ENCODE measurements at regions not wholly inside any gene's neighbourhood (a gene's known extent, or its start where the extent isn't known, plus 50 kb on each side); places are given as distances from the start of the nearest gene placed in this dataset.

DNA sequence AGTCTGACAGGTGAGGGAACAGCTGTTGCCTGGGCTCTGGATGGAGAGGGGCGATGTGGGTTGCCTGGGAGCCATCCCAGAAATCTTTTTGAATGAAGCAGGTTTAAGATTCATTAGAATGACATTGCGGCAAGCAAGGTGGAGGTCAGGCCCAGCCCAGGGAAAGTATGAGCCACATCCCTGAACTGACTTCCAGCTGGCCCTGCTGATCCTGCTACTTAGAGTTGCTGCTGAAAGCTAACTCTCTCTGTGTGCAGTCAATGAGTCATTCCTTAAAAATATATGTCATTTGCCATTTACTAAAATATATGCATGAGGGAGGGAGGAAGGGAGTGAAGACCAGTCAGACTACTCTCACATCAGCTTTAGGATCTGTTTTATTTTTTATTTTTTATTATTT, 54.3 kb upstream of the RAB3GAP2 start:
- intact Hi-C loops (cut with micrococcal nuclease; ENCODE audit: unreplicated experiment), result no loop called here
- no peak for ATAC-seq
- no TSS peak for BruUV-seq (replicated peaks)
- in situ Hi-C loops (cut with HindIII; ENCODE audit: extremely low pct_ligation_motif_present, low pct_unique_long_range_greater_than_20kb), result no loop called here
- Histone ChIP-seq H2AFZ (ENCODE audit: low read length) (no peak overlapping the region), H3K9me3 (ENCODE audit: low read length) (no peaks in the 10 kb centered on the region), H3K4me1 (ENCODE audit: insufficient read depth, low read length) (no peaks in the 10 kb centered on the region), H4K20me1 (ENCODE audit: insufficient read depth, low read length) (no peaks in the 10 kb centered on the region), H3K4me3 (replicated peaks in 1 of 3; ENCODE audit: insufficient read depth in 1 of 3, low read depth in 2 of 3, low read length in 3 of 3) (no peak overlapping the region), H3K9ac (ENCODE audit: insufficient read depth, low read depth, low read length) (no peak overlapping the region), H3K79me2 (ENCODE audit: insufficient read depth, low read length) (no peaks in the 10 kb centered on the region), H3K27me3 (ENCODE audit: control insufficient read depth in 1 of 2, insufficient read depth in 2 of 2, low read length in 2 of 2) (peaks cover 0 to 3% of the 10 kb centered on the region in 2 experiments; a peak in 2 of 5 replicates), H3K27ac (ENCODE audit: extremely low read length, insufficient read depth, low read length) (no peak overlapping the region), H3K4me2 (ENCODE audit: low read depth, low read length) (no peak overlapping the region), H3K36me3 (replicated peaks in 1 of 2; ENCODE audit: control insufficient read depth in 1 of 2, insufficient read depth in 2 of 2, low read length in 2 of 2) (no peaks in the 10 kb centered on the region)
- POLR2A ChIA-PET, result no interaction called here
- WGBS (ENCODE audit: low lambda C conversion rate), result 17% methylated on average over 2 of the region's 2 CpGs
- CTCF ChIA-PET (ENCODE audit: low intra/inter-chr PET ratio, low total read pairs), result no interaction called here
- DNase-seq (ENCODE audit: low spot score), result no peak
- TF ChIP-seq ZNF362 (CRISPR knock-in tag; IDR thresholded peaks at IDR 0.05; ENCODE audit: borderline replicate concordance) (no peak), FOXA3 (CRISPR knock-in tag; IDR thresholded peaks at IDR 0.05) (no peak), ATF7-NPFF (CRISPR knock-in tag; IDR thresholded peaks at IDR 0.05; ENCODE audit: low read depth) (no peak), NCOA2 (CRISPR knock-in tag; IDR thresholded peaks at IDR 0.05) (no peak), POGZ (CRISPR knock-in tag; IDR thresholded peaks at IDR 0.05) (no peak), SPEN (CRISPR knock-in tag; IDR thresholded peaks at IDR 0.05; ENCODE audit: low read depth) (no peak), ZFP41 (CRISPR knock-in tag; IDR thresholded peaks at IDR 0.05; ENCODE audit: borderline replicate concordance) (no peak), ESRRA (CRISPR knock-in tag; IDR thresholded peaks at IDR 0.05; ENCODE audit: low read depth) (no peak), PPARG (CRISPR knock-in tag; conservative IDR thresholded peaks at IDR 0.05) (no peak), NR2F2 (IDR thresholded peaks at IDR 0.05; ENCODE audit: borderline replicate concordance, low read depth) (no peak), ZNF235 (CRISPR knock-in tag; IDR thresholded peaks at IDR 0.05; ENCODE audit: borderline replicate concordance) (no peak), ZMYM2 (CRISPR knock-in tag; IDR thresholded peaks at IDR 0.05) (no peak), KLF13 (CRISPR knock-in tag; IDR thresholded peaks at IDR 0.05) (no peak), KDM3A (CRISPR knock-in tag; IDR thresholded peaks at IDR 0.05; ENCODE audit: low read depth) (no peak), KLF16 (CRISPR knock-in tag; IDR thresholded peaks at IDR 0.05) (no peak)
- TF ChIP-seq, protein P1, sequence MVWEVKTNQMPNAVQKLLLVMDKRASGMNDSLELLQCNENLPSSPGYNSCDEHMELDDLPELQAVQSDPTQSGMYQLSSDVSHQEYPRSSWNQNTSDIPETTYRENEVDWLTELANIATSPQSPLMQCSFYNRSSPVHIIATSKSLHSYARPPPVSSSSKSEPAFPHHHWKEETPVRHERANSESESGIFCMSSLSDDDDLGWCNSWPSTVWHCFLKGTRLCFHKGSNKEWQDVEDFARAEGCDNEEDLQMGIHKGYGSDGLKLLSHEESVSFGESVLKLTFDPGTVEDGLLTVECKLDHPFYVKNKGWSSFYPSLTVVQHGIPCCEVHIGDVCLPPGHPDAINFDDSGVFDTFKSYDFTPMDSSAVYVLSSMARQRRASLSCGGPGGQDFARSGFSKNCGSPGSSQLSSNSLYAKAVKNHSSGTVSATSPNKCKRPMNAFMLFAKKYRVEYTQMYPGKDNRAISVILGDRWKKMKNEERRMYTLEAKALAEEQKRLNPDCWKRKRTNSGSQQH (CRISPR knock-in tag; IDR thresholded peaks at IDR 0.05; ENCODE audit: low read depth), result no peak
- TF ChIP-seq, protein P2, sequence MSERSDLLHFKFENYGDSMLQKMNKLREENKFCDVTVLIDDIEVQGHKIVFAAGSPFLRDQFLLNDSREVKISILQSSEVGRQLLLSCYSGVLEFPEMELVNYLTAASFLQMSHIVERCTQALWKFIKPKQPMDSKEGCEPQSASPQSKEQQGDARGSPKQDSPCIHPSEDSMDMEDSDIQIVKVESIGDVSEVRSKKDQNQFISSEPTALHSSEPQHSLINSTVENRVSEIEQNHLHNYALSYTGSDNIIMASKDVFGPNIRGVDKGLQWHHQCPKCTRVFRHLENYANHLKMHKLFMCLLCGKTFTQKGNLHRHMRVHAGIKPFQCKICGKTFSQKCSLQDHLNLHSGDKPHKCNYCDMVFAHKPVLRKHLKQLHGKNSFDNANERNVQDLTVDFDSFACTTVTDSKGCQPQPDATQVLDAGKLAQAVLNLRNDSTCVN (CRISPR knock-in tag; IDR thresholded peaks at IDR 0.05; ENCODE audit: borderline replicate concordance), result no peak
- no peak for FAIRE-seq
